Stomach (tissue), 4 donors: ENCODE measurements at regions not wholly inside any gene's neighbourhood (a gene's known extent, or its start where the extent isn't known, plus 50 kb on each side); places are given as distances from the start of the nearest gene placed in this dataset.

Source experiments
- CTCF ChIP-seq, 7 experiments: fragments of 450-650 bp in 4 of 7; fragments of 200-600 bp in 3 of 7; sonication (generic) in 3 of 7; IDR thresholded peaks; one replicate each; pipeline ENCODE4 v1.5.1; 2016 to 2019; ENCODE audit warnings: antibody characterized with exemption in 7 of 7, control low read depth in 2 of 7, mild to moderate bottlenecking in 1 of 7
- EP300 ChIP-seq: sonication (generic); formaldehyde crosslinking; IDR thresholded peaks from one replicate; pipeline ENCODE4 v1.6.1; 2017; ENCODE audit warnings: antibody characterized with exemption

DNA sequence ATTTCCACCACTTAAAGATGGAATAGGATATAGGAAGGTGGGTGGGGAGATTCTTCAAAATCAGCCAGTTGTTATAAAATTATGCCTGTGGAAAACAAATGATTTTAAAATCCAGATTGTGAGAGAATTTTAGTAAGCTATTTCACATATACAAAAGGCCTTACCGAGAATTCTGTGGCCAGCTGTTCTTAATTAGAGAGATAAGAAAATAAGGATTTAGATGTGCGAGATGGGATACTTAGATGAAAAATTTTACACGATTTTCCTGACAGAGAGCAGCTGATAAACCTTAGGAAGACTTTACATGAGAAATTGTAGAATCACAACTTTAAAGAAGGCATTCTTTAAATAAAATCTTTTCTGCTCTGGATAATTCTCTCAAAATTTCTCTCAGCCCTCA is 94.5 kb upstream of the IQCM start:
- no peak for TF ChIP-seq CTCF (IDR thresholded peaks at IDR 0.05)
- TF ChIP-seq EP300, result no peak
